Adrenal gland (tissue), 9 donors: ENCODE measurements at regions not wholly inside any gene's neighbourhood (a gene's known extent, or its start where the extent isn't known, plus 50 kb on each side); places are given as distances from the start of the nearest gene placed in this dataset.

ENCODE experiments used
- DNase-seq, 7 donors: peaks; one replicate each; pipeline ENCODE4 v3.0.0-alpha.2; 2019 to 2020
- H3K27ac ChIP-seq, 5 donors: fragments of 200-600 bp; sonication (generic) in 4 of 5; 1 replicate in 3 of 5; 2 replicates in 2 of 5; pipeline versions ENCODE4 v1.5.1 to v1.8.0; 2016 to 2020; ENCODE audit warnings: mild to moderate bottlenecking in 1 of 5
- H3K27me3 ChIP-seq: fragments of 200-600 bp; 2 replicates; pipeline ENCODE4 v1.8.0; 2021
- H3K36me3 ChIP-seq, 2 donors: fragments of 200-600 bp; replicated peaks in 1 of 2; 1 replicate in 1 of 2; 2 replicates in 1 of 2; pipeline versions ENCODE4 v1.5.1 to v1.8.0; 2018 to 2022
- H3K4me1 ChIP-seq, 2 donors: fragments of 200-600 bp; replicated peaks in 1 of 2; 1 replicate in 1 of 2; 2 replicates in 1 of 2; pipeline versions ENCODE4 v1.5.1 to v1.8.0; 2018 to 2021
- H3K4me3 ChIP-seq, 4 donors: fragments of 200-600 bp; sonication (generic) in 3 of 4; one replicate each; pipeline ENCODE4 v1.5.1; 2016 to 2018
- H3K9me3 ChIP-seq, 3 donors: fragments of 200-600 bp; sonication (generic) in 1 of 3; replicated peaks in 1 of 3; 1 replicate in 2 of 3; 2 replicates in 1 of 3; pipeline versions ENCODE4 v1.5.1 to v1.8.0; 2016 to 2021
- POLR2A ChIP-seq, 2 donors: fragments of 450-650 bp; IDR thresholded peaks; one replicate each; pipeline ENCODE4 v1.6.1; 2017; ENCODE audit warnings: antibody characterized with exemption in 2 of 2, mild to moderate bottlenecking in 2 of 2, moderate library complexity in 1 of 2
- WGBS, 4 donors: extraction: QIAGEN DNeasy Blood & Tissue Kit in 2 of 4; methylation state at CpG; one replicate each; pipeline versions ENCODE4 v1.1.5 to v1.1.7; 2013 to 2017; 5-methylcytosine and 5-hydroxymethylcytosine counted together
- intact Hi-C, 2 donors: fragments of 100-400 bp; cut with DNase I; formaldehyde crosslinking; loops; one replicate each; pipeline versions ENCODE4 v1.14.1 to v1.15.0; 2022 to 2023
- TF ChIP-seq, protein P1 (sequence below), 6 experiments: fragments of 450-650 bp in 4 of 6; fragments of 200-600 bp in 2 of 6; sonication (generic) in 1 of 6; IDR thresholded peaks; 1 replicate in 5 of 6; 2 replicates in 1 of 6; pipeline versions ENCODE4 v1.5.1 to v1.8.0; 2016 to 2021; ENCODE audit warnings: antibody characterized with exemption in 6 of 6, mild to moderate bottlenecking in 2 of 6, moderate library complexity in 1 of 6
- donor health status: healthy with polysubstance abuse.
- donor health status: Bipolar disorder and iron deficiency.
- donor health status: DM: yes; HTN: yes; CAD: no.
- donor health status: DM: no; HTN: no; CAD: no.
- donor health status: DM: no; HTN: no; CAD: no.

DNA sequence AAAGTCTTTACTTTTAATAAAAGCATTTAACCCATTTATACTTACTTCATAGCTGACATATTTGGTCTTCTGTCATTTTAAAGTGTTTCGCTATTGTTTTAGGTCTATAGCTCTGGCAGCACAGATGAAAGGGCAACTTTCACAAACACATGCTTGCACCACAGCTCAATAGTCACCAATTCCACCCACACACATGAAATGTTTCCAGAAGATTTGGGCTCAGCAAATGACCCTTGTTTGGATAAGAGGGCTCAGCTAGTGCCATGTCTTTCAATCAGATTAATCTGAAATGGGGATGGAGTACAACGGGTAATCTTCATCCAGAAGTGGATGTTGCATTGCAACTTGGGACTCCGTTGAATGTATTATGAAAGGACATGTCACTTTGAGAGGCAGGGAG is 176.0 kb downstream of the FGF18 start:
- Histone ChIP-seq H3K9me3 (no peaks in the 10 kb centered on the region), H3K27me3 (no peaks in the 10 kb centered on the region), H3K27ac (no peak overlapping the region), H3K4me1 (no peaks in the 10 kb centered on the region), H3K4me3 (no peak overlapping the region), H3K36me3 (no peaks in the 10 kb centered on the region)
- no peak for TF ChIP-seq POLR2A (IDR thresholded peaks at IDR 0.05)
- TF ChIP-seq, protein P1, sequence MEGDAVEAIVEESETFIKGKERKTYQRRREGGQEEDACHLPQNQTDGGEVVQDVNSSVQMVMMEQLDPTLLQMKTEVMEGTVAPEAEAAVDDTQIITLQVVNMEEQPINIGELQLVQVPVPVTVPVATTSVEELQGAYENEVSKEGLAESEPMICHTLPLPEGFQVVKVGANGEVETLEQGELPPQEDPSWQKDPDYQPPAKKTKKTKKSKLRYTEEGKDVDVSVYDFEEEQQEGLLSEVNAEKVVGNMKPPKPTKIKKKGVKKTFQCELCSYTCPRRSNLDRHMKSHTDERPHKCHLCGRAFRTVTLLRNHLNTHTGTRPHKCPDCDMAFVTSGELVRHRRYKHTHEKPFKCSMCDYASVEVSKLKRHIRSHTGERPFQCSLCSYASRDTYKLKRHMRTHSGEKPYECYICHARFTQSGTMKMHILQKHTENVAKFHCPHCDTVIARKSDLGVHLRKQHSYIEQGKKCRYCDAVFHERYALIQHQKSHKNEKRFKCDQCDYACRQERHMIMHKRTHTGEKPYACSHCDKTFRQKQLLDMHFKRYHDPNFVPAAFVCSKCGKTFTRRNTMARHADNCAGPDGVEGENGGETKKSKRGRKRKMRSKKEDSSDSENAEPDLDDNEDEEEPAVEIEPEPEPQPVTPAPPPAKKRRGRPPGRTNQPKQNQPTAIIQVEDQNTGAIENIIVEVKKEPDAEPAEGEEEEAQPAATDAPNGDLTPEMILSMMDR (IDR thresholded peaks at IDR 0.05) = no peak
- 78 to 99% (median 88%) methylated on average over 3 of the region's 3 CpGs for WGBS, 4 donors
- no peak for DNase-seq
- intact Hi-C loops = no loop called here

DNA sequence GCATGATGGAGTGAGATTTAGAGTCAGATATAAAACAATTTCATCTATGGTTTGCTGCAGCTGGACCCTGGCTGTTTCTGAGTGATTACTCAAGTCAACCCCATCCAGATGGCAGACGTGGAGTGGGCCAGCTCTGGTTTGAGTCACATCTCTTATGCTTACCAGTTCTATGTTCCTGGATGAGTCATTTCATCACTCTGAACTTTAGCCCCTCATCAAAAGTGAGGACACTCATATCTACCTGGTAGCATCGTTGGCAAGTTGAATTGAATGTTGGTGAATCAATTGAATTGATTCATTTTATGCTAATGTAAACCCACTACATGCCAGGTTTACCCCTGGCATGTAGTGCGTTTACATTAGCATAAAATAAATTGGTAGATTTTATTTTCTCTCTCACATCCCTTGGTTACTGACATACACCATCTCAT is 176.4 kb downstream of the FGF18 start:
- DNase-seq = no peak
- no peak for TF ChIP-seq POLR2A (IDR thresholded peaks at IDR 0.05)
- TF ChIP-seq, protein P1 (IDR thresholded peaks at IDR 0.05) = no peak
- H3K36me3 ChIP-seq = no peaks in the 10 kb centered on the region
- no peaks in the 10 kb centered on the region for H3K9me3 ChIP-seq
- no peak overlapping the region for H3K27ac ChIP-seq
- 62 to 69% (median 67%) methylated on average over 3 of the region's 3 CpGs for WGBS, 4 donors
- intact Hi-C loops = no loop called here
- H3K4me1 ChIP-seq = no peaks in the 10 kb centered on the region
- H3K4me3 ChIP-seq = no peak overlapping the region
- no peaks in the 10 kb centered on the region for H3K27me3 ChIP-seq

DNA sequence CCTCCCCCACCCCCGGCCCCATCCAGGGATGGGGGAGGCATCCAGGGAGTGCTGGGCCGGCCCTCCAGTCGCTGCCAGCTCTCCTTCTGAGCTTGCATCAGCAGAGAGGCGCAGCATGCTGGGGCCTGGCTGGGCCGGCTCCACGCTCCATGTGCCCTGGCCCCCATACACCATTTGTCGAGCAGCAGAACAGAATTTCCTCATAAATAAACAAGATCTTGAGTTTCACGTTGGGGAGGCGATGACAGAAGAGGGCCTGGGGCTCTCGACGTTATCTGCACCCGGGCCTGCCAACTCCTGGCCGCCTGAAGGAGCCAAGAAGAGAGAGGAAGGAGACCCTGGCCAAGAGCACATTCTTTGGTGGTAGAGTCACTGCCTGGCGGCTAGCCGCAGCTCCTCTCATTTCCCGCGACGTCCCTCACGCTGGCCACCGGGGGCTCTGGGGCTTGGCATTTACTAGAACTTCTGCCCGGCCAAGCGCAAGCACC is 177.0 kb downstream of the FGF18 start:
- no peak for TF ChIP-seq POLR2A (IDR thresholded peaks at IDR 0.05)
- TF ChIP-seq, protein P1 (IDR thresholded peaks at IDR 0.05) = no peak
- H3K36me3 ChIP-seq = no peaks in the 10 kb centered on the region
- peak in 2 of 7 donors; percentile 3 to 23 for DNase-seq
- 58 to 67% (median 61%) methylated on average over 20 to 22 of the region's 22 CpGs for WGBS, 4 donors
- intact Hi-C loops = no loop called here
- H3K27ac ChIP-seq = no peak overlapping the region
- H3K4me1 ChIP-seq = no peaks in the 10 kb centered on the region
- H3K9me3 ChIP-seq = no peaks in the 10 kb centered on the region
- no peaks in the 10 kb centered on the region for H3K27me3 ChIP-seq
- no peak overlapping the region for H3K4me3 ChIP-seq

DNA sequence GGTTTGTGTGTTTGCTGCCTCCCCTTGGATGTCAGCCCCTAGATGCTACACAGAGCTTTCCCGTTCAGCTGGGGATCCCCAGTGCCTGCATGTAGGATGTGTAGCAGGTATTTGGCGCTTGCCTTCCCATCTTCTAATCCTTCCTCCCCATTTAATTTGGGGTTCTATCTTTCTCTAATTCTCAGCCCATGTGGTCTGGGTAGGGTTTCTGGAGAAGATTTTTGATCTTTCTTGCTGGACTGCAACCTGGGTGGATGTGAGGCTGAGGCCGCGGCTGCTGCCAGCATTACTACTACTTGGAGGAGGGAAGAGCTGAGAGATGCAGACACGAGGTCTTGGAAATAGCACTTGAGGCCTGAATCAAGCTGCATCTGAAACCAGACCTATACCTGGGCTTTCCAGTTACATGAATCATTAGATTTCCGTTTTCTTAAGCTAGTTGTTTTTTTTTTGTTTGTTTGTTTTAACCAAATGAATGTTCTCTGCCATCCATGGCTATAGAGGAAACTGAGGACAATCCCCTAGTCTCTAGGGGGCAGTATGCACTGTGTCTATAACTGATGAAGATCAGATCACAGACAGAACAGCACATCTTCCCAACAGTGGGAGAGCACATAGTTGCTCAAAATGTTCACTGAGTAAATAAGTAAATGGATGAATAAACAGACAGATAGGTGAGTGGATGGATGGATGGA is 178.6 kb downstream of the FGF18 start:
- TF ChIP-seq, protein P1 (IDR thresholded peaks at IDR 0.05) = no peak
- no peak for TF ChIP-seq POLR2A (IDR thresholded peaks at IDR 0.05)
- intact Hi-C loops = no loop called here
- DNase-seq = no peak
- Histone ChIP-seq H3K27ac (no peak overlapping the region), H3K4me1 (no peaks in the 10 kb centered on the region), H3K27me3 (no peaks in the 10 kb centered on the region), H3K36me3 (no peaks in the 10 kb centered on the region), H3K9me3 (no peaks in the 10 kb centered on the region), H3K4me3 (no peak overlapping the region)
- WGBS, 4 donors = 74 to 86% (median 81%) methylated on average over 6 of the region's 6 CpGs
